H9 (cell line): ENCODE measurements at regions not wholly inside any gene's neighbourhood (a gene's known extent, or its start where the extent isn't known, plus 50 kb on each side); places are given as distances from the start of the nearest gene placed in this dataset.

Experiments used
- DNase-seq: peaks from one replicate; pipeline ENCODE4 v3.0.0-alpha.2; 2017
- H2AFZ ChIP-seq: one replicate; pipeline ENCODE4 v1.6.1; 2013; ENCODE audit warnings: mild to moderate bottlenecking, low read length, control low read depth, moderate library complexity
- H2AK5ac ChIP-seq: 2 replicates; pipeline ENCODE4 v1.6.1; 2013; ENCODE audit warnings: low read length, control low read depth, mixed read lengths; ENCODE audit not compliant: insufficient read length
- H2BK120ac ChIP-seq: one replicate; pipeline ENCODE4 v1.6.1; 2013; ENCODE audit warnings: low read depth, mild to moderate bottlenecking, low read length, control low read depth, inconsistent platforms; ENCODE audit not compliant: poor library complexity, severe bottlenecking
- H2BK12ac ChIP-seq: 2 replicates; pipeline ENCODE4 v1.6.1; 2013; ENCODE audit warnings: low read length, control low read depth, mixed read lengths, low read depth; ENCODE audit not compliant: insufficient read length
- H2BK15ac ChIP-seq: 2 replicates; pipeline ENCODE4 v1.6.1; 2013; ENCODE audit warnings: low read depth, low read length, control low read depth
- H2BK20ac ChIP-seq: one replicate; pipeline ENCODE4 v1.6.1; 2013; ENCODE audit warnings: low read depth, mild to moderate bottlenecking, low read length, control low read depth, inconsistent platforms; ENCODE audit not compliant: poor library complexity, severe bottlenecking
- H2BK5ac ChIP-seq: 2 replicates; pipeline ENCODE4 v1.6.1; 2013; ENCODE audit warnings: low read length, control low read depth, mixed read lengths; ENCODE audit not compliant: insufficient read length
- H3K14ac ChIP-seq: 2 replicates; pipeline ENCODE4 v1.6.1; 2013; ENCODE audit warnings: low read length, control low read depth; ENCODE audit not compliant: insufficient read depth
- H3K18ac ChIP-seq: 2 replicates; pipeline ENCODE4 v1.6.1; 2013; ENCODE audit warnings: low read depth, mild to moderate bottlenecking, mixed read lengths, low read length, control low read depth; ENCODE audit not compliant: insufficient read length
- H3K23ac ChIP-seq: 2 replicates; pipeline ENCODE4 v1.6.1; 2013; ENCODE audit warnings: low read length, control low read depth, mixed read lengths, low read depth; ENCODE audit not compliant: insufficient read length
- H3K23me2 ChIP-seq: 2 replicates; pipeline ENCODE4 v1.6.1; 2013; ENCODE audit warnings: low read depth, mild to moderate bottlenecking, mixed read lengths, low read length, control low read depth; ENCODE audit not compliant: insufficient read length, poor library complexity, severe bottlenecking
- H3K27ac ChIP-seq: 2 replicates; pipeline ENCODE4 v1.5.1; 2013; ENCODE audit warnings: low read length, control low read depth, mixed read lengths, low read depth; ENCODE audit not compliant: insufficient read length
- H3K27me3 ChIP-seq: 2 replicates; pipeline ENCODE4 v1.6.1; 2013; ENCODE audit warnings: low read length, control low read depth, inconsistent platforms; ENCODE audit not compliant: insufficient read depth
- H3K4ac ChIP-seq: 2 replicates; pipeline ENCODE4 v1.6.1; 2013; ENCODE audit warnings: low read depth, mild to moderate bottlenecking, control low read depth, inconsistent platforms, low read length, moderate library complexity
- H3K4me1 ChIP-seq: 2 replicates; pipeline ENCODE4 v1.6.1; 2013; ENCODE audit warnings: low read length, control low read depth, inconsistent platforms; ENCODE audit not compliant: insufficient read depth
- H3K4me2 ChIP-seq: 2 replicates; pipeline ENCODE4 v1.6.1; 2013; ENCODE audit warnings: low read length, control low read depth, mixed read lengths; ENCODE audit not compliant: insufficient read length, insufficient read depth
- H3K56ac ChIP-seq: 2 replicates; pipeline ENCODE4 v1.6.1; 2013; ENCODE audit warnings: low read depth, mild to moderate bottlenecking, mixed read lengths, low read length, control low read depth; ENCODE audit not compliant: insufficient read length
- H3K79me1 ChIP-seq: 2 replicates; pipeline ENCODE4 v1.6.1; 2013; ENCODE audit warnings: low read depth, mild to moderate bottlenecking, moderate library complexity, low read length, control low read depth, inconsistent platforms; ENCODE audit not compliant: insufficient read depth, poor library complexity, severe bottlenecking
- H3K79me2 ChIP-seq: 2 replicates; pipeline ENCODE4 v1.6.1; 2013; ENCODE audit warnings: low read length, control low read depth, inconsistent platforms; ENCODE audit not compliant: insufficient read depth
- H3K9ac ChIP-seq: 2 replicates; pipeline ENCODE4 v1.6.1; 2013; ENCODE audit warnings: low read length, control low read depth, mixed read lengths; ENCODE audit not compliant: insufficient read length; ENCODE audit errors: extremely low read depth
- H3K9me3 ChIP-seq: one replicate; pipeline ENCODE4 v1.6.1; 2013; ENCODE audit warnings: low read depth, low read length, inconsistent platforms; ENCODE audit not compliant: control insufficient read depth
- H3T11ph ChIP-seq: one replicate; pipeline ENCODE4 v1.6.1; 2013; ENCODE audit warnings: mild to moderate bottlenecking, low read length, control low read depth, inconsistent platforms
- H4K20me1 ChIP-seq: one replicate; pipeline ENCODE4 v1.6.1; 2013; ENCODE audit not compliant: control insufficient read depth, insufficient read length, insufficient read depth
- H4K5ac ChIP-seq: 2 replicates; pipeline ENCODE4 v1.6.1; 2013; ENCODE audit warnings: low read depth, mild to moderate bottlenecking, mixed read lengths, low read length, control low read depth; ENCODE audit not compliant: insufficient read length
- H4K8ac ChIP-seq: replicated peaks from 2 replicates; pipeline ENCODE4 v1.6.1; 2013; ENCODE audit warnings: low read length, control low read depth, mixed read lengths, low read depth; ENCODE audit not compliant: insufficient read length
- H4K91ac ChIP-seq: 2 replicates; pipeline ENCODE4 v1.6.1; 2013; ENCODE audit warnings: low read depth, mild to moderate bottlenecking, moderate library complexity, mixed read lengths, low read length, control low read depth; ENCODE audit not compliant: insufficient read length
- H3K27ac Mint-ChIP-seq, 3 experiments: 2 replicates in 2 of 3; 3 replicates in 1 of 3; pipeline ENCODE4 v1.8.0; 2020 to 2021; ENCODE audit warnings: mixed read lengths in 3 of 3, mild to moderate bottlenecking in 1 of 3, moderate library complexity in 1 of 3
- H3K27me3 Mint-ChIP-seq: 2 replicates; pipeline ENCODE4 v1.8.0; 2021; ENCODE audit warnings: low read depth, mild to moderate bottlenecking, moderate library complexity, mixed read lengths
- H3K36me3 Mint-ChIP-seq, 3 experiments: 2 replicates in 2 of 3; 3 replicates in 1 of 3; pipeline ENCODE4 v1.8.0; 2020 to 2021; ENCODE audit warnings: low read depth in 3 of 3, mixed read lengths in 3 of 3; ENCODE audit not compliant: insufficient read depth in 1 of 3
- H3K4me1 Mint-ChIP-seq, 2 experiments: 2 replicates each; pipeline ENCODE4 v1.8.0; 2020; ENCODE audit warnings: mixed read lengths in 2 of 2
- H3K4me3 Mint-ChIP-seq, 2 experiments: 2 replicates in 1 of 2; 3 replicates in 1 of 2; pipeline ENCODE4 v1.8.0; 2020 to 2021; ENCODE audit warnings: mild to moderate bottlenecking in 2 of 2, mixed read lengths in 2 of 2, moderate library complexity in 1 of 2
- H3K9me3 Mint-ChIP-seq, 2 experiments: 2 replicates in 1 of 2; 3 replicates in 1 of 2; pipeline ENCODE4 v1.8.0; 2020; ENCODE audit warnings: mild to moderate bottlenecking in 2 of 2, mixed read lengths in 2 of 2, moderate library complexity in 1 of 2
- WGBS: extraction: QIAGEN DNeasy Blood & Tissue Kit; methylation state at CpG from one replicate; pipeline ENCODE4 v1.1.7; 2013; ENCODE audit warnings: missing lambda C conversion rate, low lambda C conversion rate, mixed read lengths; ENCODE audit not compliant: insufficient read length; ENCODE audit errors: extremely low coverage; 5-methylcytosine and 5-hydroxymethylcytosine counted together
- TF ChIP-seq, protein P1 (sequence below): fragments of 200-600 bp; sonication (generic); conservative IDR thresholded peaks from 3 replicates; pipeline ENCODE4 v1.8.0; 2021; ENCODE audit warnings: antibody characterized with exemption, mild to moderate bottlenecking

DNA sequence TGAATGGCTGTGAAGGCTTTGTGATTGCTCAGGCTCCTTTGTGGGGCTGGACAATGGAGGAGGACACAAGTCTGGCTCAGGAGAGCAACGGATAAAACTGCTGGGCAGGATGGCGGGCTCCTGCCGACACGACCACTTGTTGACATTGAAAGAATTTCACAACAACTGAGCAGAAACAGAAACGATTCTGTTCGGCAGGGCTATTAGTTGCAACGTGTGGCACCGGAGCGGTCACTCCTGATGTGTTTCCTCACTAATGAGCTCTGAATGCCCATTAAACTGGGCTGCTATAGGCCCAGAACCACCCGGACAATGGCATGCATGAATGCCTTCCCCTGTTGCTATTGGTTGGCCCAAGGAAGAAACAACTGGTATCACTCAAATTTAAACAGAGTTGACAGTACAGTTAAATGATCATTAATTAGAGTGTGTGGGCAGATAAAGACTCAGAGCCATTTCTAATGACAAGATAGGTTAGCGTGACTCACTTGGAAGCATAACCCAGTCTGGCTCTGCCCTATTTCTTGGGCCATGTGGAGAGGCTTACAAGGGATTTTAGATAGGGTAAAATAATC is 142.9 kb downstream of the ASCL1 start:
- no peaks in the 10 kb centered on the region for H3K27me3 ChIP-seq
- no peaks in the 10 kb centered on the region for H3K4me1 Mint-ChIP-seq
- no peaks in the 10 kb centered on the region; the same call in 1 of the 2 replicates for H3K27me3 Mint-ChIP-seq
- H4K8ac ChIP-seq, result no peak overlapping the region
- no peaks in the 10 kb centered on the region for H3K79me2 ChIP-seq
- TF ChIP-seq, protein P1, sequence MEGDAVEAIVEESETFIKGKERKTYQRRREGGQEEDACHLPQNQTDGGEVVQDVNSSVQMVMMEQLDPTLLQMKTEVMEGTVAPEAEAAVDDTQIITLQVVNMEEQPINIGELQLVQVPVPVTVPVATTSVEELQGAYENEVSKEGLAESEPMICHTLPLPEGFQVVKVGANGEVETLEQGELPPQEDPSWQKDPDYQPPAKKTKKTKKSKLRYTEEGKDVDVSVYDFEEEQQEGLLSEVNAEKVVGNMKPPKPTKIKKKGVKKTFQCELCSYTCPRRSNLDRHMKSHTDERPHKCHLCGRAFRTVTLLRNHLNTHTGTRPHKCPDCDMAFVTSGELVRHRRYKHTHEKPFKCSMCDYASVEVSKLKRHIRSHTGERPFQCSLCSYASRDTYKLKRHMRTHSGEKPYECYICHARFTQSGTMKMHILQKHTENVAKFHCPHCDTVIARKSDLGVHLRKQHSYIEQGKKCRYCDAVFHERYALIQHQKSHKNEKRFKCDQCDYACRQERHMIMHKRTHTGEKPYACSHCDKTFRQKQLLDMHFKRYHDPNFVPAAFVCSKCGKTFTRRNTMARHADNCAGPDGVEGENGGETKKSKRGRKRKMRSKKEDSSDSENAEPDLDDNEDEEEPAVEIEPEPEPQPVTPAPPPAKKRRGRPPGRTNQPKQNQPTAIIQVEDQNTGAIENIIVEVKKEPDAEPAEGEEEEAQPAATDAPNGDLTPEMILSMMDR, result no peak
- no peak overlapping the region for H2BK20ac ChIP-seq
- H3K27ac ChIP-seq, result no peak overlapping the region
- no peak overlapping the region for H3K27ac Mint-ChIP-seq
- H3K18ac ChIP-seq, result no peak overlapping the region
- no peak overlapping the region for H3K23ac ChIP-seq
- H3K23me2 ChIP-seq, result no peaks in the 10 kb centered on the region
- no peaks in the 10 kb centered on the region for H3K9me3 Mint-ChIP-seq
- H3K4me1 ChIP-seq, result no peaks in the 10 kb centered on the region
- DNase-seq, result no peak
- H3K36me3 Mint-ChIP-seq, result no peaks in the 10 kb centered on the region
- H4K5ac ChIP-seq, result no peak overlapping the region
- H3T11ph ChIP-seq, result no peak overlapping the region
- H2BK120ac ChIP-seq, result no peak overlapping the region
- no CpG with 5 or more reads among the region's 11 CpGs for WGBS
- H4K20me1 ChIP-seq, result no peaks in the 10 kb centered on the region
- no peak overlapping the region for H2BK5ac ChIP-seq
- H3K4ac ChIP-seq, result no peak overlapping the region
- no peak overlapping the region for H2BK12ac ChIP-seq
- no peak overlapping the region for H3K4me3 Mint-ChIP-seq
- H2BK15ac ChIP-seq, result no peak overlapping the region
- no peak overlapping the region for H3K56ac ChIP-seq
- H2AFZ ChIP-seq, result no peak overlapping the region
- H3K4me2 ChIP-seq, result no peak overlapping the region
- no peak overlapping the region for H3K9ac ChIP-seq
- no peaks in the 10 kb centered on the region for H3K79me1 ChIP-seq
- H3K9me3 ChIP-seq, result no peaks in the 10 kb centered on the region
- no peak overlapping the region for H4K91ac ChIP-seq
- H3K14ac ChIP-seq, result no peak overlapping the region
- H2AK5ac ChIP-seq, result no peak overlapping the region
